ENCODE measurements at regions not wholly inside any gene's neighbourhood (a gene's known extent, or its start where the extent isn't known, plus 50 kb on each side); places are given as distances from the start of the nearest gene placed in this dataset.
A peak's percentile ranks its signal among the peaks of the same experiment; 100 is the strongest.

GRCh38 chr11:8810540-8811301 lies 100.3 kb upstream of the AKIP1 start:
- Histone ChIP-seq H3K27me3 (no peaks in the 10 kb centered on the region), H3K4me3 (peak overlapping the region; percentile 50 to 73), H3K9me3 (no peaks in the 10 kb centered on the region), H3K27ac (peak overlapping the region; percentile 90 to 96), H3K4me1 (peaks cover 6 to 11% of the 10 kb centered on the region in 2 donors), H3K36me3 (no peaks in the 10 kb centered on the region)
- TF ChIP-seq POLR2A (IDR thresholded peaks at IDR 0.05) (peak in 1 of 2 donors; percentile 90), CTCF (IDR thresholded peaks at IDR 0.05) (peak in 3 of 4 experiments; percentile 4 to 34 (median 22))
- intact Hi-C loops (cut with DNase I; ENCODE audit: low total_unique reads): loop anchor here (10.0 kb wide), 1 partner anchor 126 kb away; the partner anchor contains the start of genes RPL27A and TRIM66
- DNase-seq: peak; percentile 89 to 90

GRCh38 chr11:8811571-8811970 lies 99.4 kb upstream of the AKIP1 start:
- TF ChIP-seq CTCF (IDR thresholded peaks at IDR 0.05): no peak
- TF ChIP-seq POLR2A (IDR thresholded peaks at IDR 0.05): no peak
- intact Hi-C loops (cut with DNase I; ENCODE audit: low total_unique reads): loop anchor here (10.0 kb wide), 1 partner anchor 127 kb away; the partner anchor contains the start of genes RPL27A and TRIM66
- Histone ChIP-seq H3K36me3 (no peaks in the 10 kb centered on the region), H3K27ac (peak overlapping the region; percentile 90 to 96), H3K9me3 (no peaks in the 10 kb centered on the region), H3K27me3 (no peaks in the 10 kb centered on the region), H3K4me1 (peaks cover 6 to 11% of the 10 kb centered on the region in 2 donors), H3K4me3 (peak overlapping the region; percentile 50 to 73)
- DNase-seq: peak in 1 of 2 donors; percentile 68

- peak; percentile 63 to 64 for DNase-seq
- H3K4me1 ChIP-seq: peaks cover 6 to 11% of the 10 kb centered on the region in 2 donors
- no peaks in the 10 kb centered on the region for H3K36me3 ChIP-seq
- H3K4me3 ChIP-seq: no peak overlapping the region
- no peak for TF ChIP-seq CTCF (IDR thresholded peaks at IDR 0.05)
- no peak for TF ChIP-seq POLR2A (IDR thresholded peaks at IDR 0.05)
- H3K27ac ChIP-seq: peak overlapping the region; percentile 90 to 96
- intact Hi-C loops (cut with DNase I; ENCODE audit: low total_unique reads): loop anchor here (10.0 kb wide), 1 partner anchor 128 kb away; the partner anchor contains the start of genes RPL27A and TRIM66
- no peaks in the 10 kb centered on the region for H3K9me3 ChIP-seq
- H3K27me3 ChIP-seq: no peaks in the 10 kb centered on the region
Measured at GRCh38 chr11:8812438-8812837, 98.6 kb upstream of the AKIP1 start.

- Histone ChIP-seq H3K36me3 (no peaks in the 10 kb centered on the region), H3K4me1 (peaks cover 6 to 11% of the 10 kb centered on the region in 2 donors), H3K4me3 (no peak overlapping the region), H3K27ac (peak overlapping the region; percentile 90 to 96), H3K27me3 (no peaks in the 10 kb centered on the region), H3K9me3 (no peaks in the 10 kb centered on the region)
- intact Hi-C loops (cut with DNase I; ENCODE audit: low total_unique reads): loop anchor here (10.0 kb wide), 1 partner anchor 129 kb away; the partner anchor contains the start of genes RPL27A and TRIM66
- TF ChIP-seq CTCF (IDR thresholded peaks at IDR 0.05) (peak; percentile 75 to 88 (median 80)), POLR2A (IDR thresholded peaks at IDR 0.05) (no peak)
- DNase-seq: peak; percentile 80 to 85
Measured at GRCh38 chr11:8813658-8814057, 97.3 kb upstream of the AKIP1 start.
